Muscle layer of duodenum (tissue), 2 donors: ENCODE measurements at regions not wholly inside any gene's neighbourhood (a gene's known extent, or its start where the extent isn't known, plus 50 kb on each side); places are given as distances from the start of the nearest gene placed in this dataset.
A peak's percentile ranks its signal among the peaks of the same experiment; 100 is the strongest.

Source experiments
- H3K27ac ChIP-seq: one replicate; pipeline ENCODE4 v1.7.0; 2013; ENCODE audit warnings: mild to moderate bottlenecking, low read length
- H3K27me3 ChIP-seq: one replicate; pipeline ENCODE4 v1.7.0; 2013; ENCODE audit warnings: low read depth, mild to moderate bottlenecking, control low read depth, low read length
- H3K36me3 ChIP-seq, 2 donors: one replicate each; pipeline ENCODE4 v1.7.0; 2013; ENCODE audit warnings: low read length in 2 of 2, control low read depth in 1 of 2, mild to moderate bottlenecking in 1 of 2; ENCODE audit not compliant: insufficient read depth in 2 of 2, control insufficient read depth in 1 of 2
- H3K4me1 ChIP-seq, 2 donors: one replicate each; pipeline ENCODE4 v1.7.0; 2013; ENCODE audit warnings: low read length in 2 of 2, mild to moderate bottlenecking in 2 of 2, control low read depth in 1 of 2, moderate library complexity in 1 of 2; ENCODE audit not compliant: insufficient read depth in 2 of 2, control insufficient read depth in 1 of 2
- H3K4me3 ChIP-seq, 2 donors: one replicate each; pipeline ENCODE4 v1.7.0; 2013; ENCODE audit warnings: low read length in 2 of 2, low read depth in 1 of 2, mild to moderate bottlenecking in 1 of 2
- H3K9me3 ChIP-seq, 2 donors: one replicate each; pipeline ENCODE4 v1.7.0; 2013; ENCODE audit warnings: low read length in 2 of 2, control low read depth in 1 of 2, mild to moderate bottlenecking in 1 of 2; ENCODE audit not compliant: control insufficient read depth in 1 of 2
- donor health status: healthy.

- H3K4me1 ChIP-seq, result no peaks in the 10 kb centered on the region
- no peaks in the 10 kb centered on the region for H3K27me3 ChIP-seq
- H3K36me3 ChIP-seq, result no peaks in the 10 kb centered on the region
- H3K4me3 ChIP-seq, result no peak overlapping the region
- H3K27ac ChIP-seq, result no peak overlapping the region
- H3K9me3 ChIP-seq, result no peaks in the 10 kb centered on the region
Measured at GRCh38 chr1:228825041-228825440, 89.8 kb downstream of the RHOU start.

- Histone ChIP-seq H3K36me3 (no peaks in the 10 kb centered on the region), H3K4me3 (no peak overlapping the region), H3K9me3 (no peaks in the 10 kb centered on the region), H3K4me1 (peaks cover 0 to 9% of the 10 kb centered on the region in 2 donors), H3K27ac (no peak overlapping the region), H3K27me3 (no peaks in the 10 kb centered on the region)
Measured at GRCh38 chr1:228825840-228826484, 90.7 kb downstream of the RHOU start.

- H3K36me3 ChIP-seq, result no peaks in the 10 kb centered on the region
- no peaks in the 10 kb centered on the region for H3K27me3 ChIP-seq
- peaks cover 0 to 10% of the 10 kb centered on the region in 2 donors for H3K4me1 ChIP-seq
- H3K9me3 ChIP-seq, result no peaks in the 10 kb centered on the region
- no peak overlapping the region for H3K4me3 ChIP-seq
- no peak overlapping the region for H3K27ac ChIP-seq
Measured at GRCh38 chr1:228827019-228827418, 91.7 kb downstream of the RHOU start.

- Histone ChIP-seq H3K4me3 (no peak overlapping the region), H3K27ac (no peak overlapping the region), H3K4me1 (peaks cover 0 to 10% of the 10 kb centered on the region in 2 donors), H3K27me3 (no peaks in the 10 kb centered on the region), H3K9me3 (no peaks in the 10 kb centered on the region), H3K36me3 (no peaks in the 10 kb centered on the region)
Measured at GRCh38 chr1:228828151-228828550, 92.9 kb downstream of the RHOU start.

DNA sequence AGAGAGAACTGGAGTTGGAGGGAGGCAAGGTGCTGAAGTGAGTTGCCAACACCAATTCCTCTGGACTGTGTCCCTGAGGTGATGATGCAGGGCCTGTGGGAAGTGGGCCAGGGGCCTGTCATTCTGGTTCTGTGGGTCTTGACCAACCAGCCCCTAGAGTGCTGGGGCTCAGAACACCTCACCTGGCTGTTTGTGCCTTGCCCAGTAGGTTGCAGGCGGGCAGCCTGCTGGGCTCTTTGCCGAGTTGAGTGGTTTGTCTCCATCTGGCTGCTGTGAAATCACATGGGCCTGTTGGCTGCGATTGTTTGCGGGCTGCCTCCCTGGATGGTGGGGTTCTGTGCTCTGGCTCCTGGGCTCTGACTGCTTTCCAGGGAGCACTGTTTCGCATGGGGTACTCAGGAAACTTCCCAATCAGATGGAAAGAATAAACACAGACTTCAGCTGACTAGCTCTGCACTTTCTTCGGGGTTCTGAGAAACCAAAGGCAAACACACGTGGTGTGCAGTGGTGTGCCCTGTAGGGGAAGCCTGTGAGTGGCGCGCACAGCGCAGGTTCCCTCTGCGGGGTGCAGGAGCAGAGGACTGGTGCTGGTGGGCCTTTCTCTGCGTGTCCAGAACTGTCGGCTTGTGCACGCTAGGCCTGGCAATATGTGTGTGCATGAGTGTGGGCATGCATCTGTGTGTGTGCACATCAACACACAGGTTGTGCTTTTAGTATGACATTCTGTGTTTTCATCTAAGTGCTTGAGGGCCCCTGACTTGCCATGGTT, 95.1 kb downstream of the RHOU start:
- no peaks in the 10 kb centered on the region for H3K27me3 ChIP-seq
- H3K4me3 ChIP-seq, result no peak overlapping the region
- H3K9me3 ChIP-seq, result no peaks in the 10 kb centered on the region
- peaks cover 0 to 16% of the 10 kb centered on the region in 2 donors for H3K4me1 ChIP-seq
- H3K27ac ChIP-seq, result no peak overlapping the region
- H3K36me3 ChIP-seq, result no peaks in the 10 kb centered on the region

DNA sequence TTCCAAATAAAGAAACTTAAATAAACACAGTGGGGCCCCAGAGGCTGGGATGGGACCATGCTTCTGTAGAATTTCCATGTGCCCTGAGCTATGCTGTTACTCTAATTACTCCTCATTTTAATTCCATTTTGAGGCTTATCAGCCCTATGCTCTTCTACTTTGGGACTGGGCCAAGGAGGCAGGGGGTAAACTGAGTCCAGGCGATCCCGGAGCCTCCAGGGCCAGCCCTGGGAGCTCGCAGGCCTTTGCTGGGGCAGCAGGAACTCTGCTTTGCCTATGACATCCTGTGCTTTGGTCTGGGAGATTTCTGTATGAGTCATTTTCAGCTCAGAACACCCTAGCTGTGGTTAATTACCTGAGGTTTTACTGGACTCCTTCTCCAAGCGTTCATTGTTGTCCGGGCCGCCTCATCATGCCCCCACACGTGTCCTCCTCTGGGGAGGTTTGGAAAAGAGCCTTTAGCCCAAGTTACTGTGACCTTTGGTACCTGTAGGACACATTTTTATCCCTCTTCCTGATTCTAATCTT, 95.7 kb downstream of the RHOU start:
- Histone ChIP-seq H3K36me3 (no peaks in the 10 kb centered on the region), H3K4me3 (no peak overlapping the region), H3K9me3 (no peaks in the 10 kb centered on the region), H3K27ac (no peak overlapping the region), H3K4me1 (peaks cover 0 to 16% of the 10 kb centered on the region in 2 donors), H3K27me3 (no peaks in the 10 kb centered on the region)

DNA sequence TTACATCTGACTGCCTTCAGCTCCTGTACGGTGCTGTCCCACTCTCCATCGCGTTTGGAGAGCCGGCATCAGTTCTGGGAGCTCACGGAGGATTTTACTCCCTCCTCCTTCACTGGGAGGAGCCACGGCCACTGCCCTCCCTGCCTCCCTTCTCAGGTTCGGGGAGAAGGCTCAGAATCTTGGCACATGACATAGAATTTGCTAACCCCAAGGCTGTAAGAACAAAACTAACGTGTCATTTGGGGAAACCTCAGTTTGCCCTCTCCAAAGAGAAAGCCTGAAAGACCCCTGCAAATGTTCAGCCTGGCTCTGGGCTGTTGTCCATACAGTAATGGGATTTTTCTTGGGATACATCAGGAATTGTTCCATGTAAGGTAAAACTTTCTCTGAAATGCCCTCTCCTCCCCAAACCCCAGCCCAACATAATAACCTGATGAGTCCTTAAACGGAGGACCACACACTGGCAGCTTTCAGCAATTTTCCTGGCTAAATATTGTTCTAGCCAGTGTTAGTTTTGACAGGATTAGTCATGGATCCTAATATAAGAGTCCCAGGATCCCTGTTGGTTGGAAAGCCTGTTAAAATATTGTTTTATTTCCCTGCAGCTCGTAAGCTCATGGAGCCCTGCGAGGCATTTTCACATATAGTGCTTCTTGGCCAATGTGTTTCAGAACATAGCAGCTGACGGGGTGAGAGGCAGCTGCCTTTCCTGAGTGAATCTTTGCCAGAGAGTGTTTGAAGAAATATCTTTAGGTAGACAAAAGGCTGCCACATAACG, 98.8 kb downstream of the RHOU start:
- Histone ChIP-seq H3K27ac (no peak overlapping the region), H3K36me3 (no peaks in the 10 kb centered on the region), H3K4me1 (peaks cover 13 to 29% of the 10 kb centered on the region in 2 donors), H3K9me3 (no peaks in the 10 kb centered on the region), H3K27me3 (no peaks in the 10 kb centered on the region), H3K4me3 (no peak overlapping the region)

GRCh38 chr1:228835456-228835855, 100.2 kb downstream of the RHOU start:
- Histone ChIP-seq H3K4me1 (peaks cover 13 to 25% of the 10 kb centered on the region in 2 donors), H3K36me3 (no peaks in the 10 kb centered on the region)

DNA sequence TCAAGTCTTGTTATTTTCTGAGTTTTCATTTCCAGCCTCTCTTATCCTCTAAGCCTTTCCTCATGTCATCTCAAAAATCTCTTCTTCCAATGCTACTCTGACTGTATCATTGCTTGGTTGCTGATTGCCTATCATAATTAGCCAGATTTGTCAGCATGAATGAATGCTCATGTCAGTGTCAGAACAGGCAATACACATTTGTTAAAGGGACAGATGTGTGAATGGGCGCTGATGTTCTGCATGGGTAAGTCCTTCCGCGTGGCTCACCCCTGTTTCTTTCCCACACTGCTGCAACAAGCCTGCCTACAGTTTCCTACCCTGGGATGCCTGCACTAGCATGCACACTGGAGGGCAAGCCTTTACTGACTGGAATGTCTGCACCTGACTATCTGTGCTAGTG, 100.6 kb downstream of the RHOU start:
- H3K9me3 ChIP-seq, result no peaks in the 10 kb centered on the region
- no peak overlapping the region for H3K4me3 ChIP-seq
- H3K36me3 ChIP-seq, result no peaks in the 10 kb centered on the region
- H3K4me1 ChIP-seq, result peaks cover 13 to 21% of the 10 kb centered on the region in 2 donors
- H3K27me3 ChIP-seq, result no peaks in the 10 kb centered on the region
- peak overlapping the region; percentile 62 for H3K27ac ChIP-seq

More at GRCh38 chr1:228835456-228835855, 100.2 kb downstream of the RHOU start:
- Histone ChIP-seq H3K27ac (no peak overlapping the region), H3K27me3 (no peaks in the 10 kb centered on the region), H3K4me3 (no peak overlapping the region), H3K9me3 (no peaks in the 10 kb centered on the region)

- no peaks in the 10 kb centered on the region for H3K9me3 ChIP-seq
- no peak overlapping the region for H3K4me3 ChIP-seq
- H3K4me1 ChIP-seq, result peaks cover 13 to 19% of the 10 kb centered on the region in 2 donors
- peak overlapping the region; percentile 62 for H3K27ac ChIP-seq
- no peaks in the 10 kb centered on the region for H3K27me3 ChIP-seq
- H3K36me3 ChIP-seq, result no peaks in the 10 kb centered on the region
Measured at GRCh38 chr1:228836427-228836826, 101.1 kb downstream of the RHOU start.

DNA sequence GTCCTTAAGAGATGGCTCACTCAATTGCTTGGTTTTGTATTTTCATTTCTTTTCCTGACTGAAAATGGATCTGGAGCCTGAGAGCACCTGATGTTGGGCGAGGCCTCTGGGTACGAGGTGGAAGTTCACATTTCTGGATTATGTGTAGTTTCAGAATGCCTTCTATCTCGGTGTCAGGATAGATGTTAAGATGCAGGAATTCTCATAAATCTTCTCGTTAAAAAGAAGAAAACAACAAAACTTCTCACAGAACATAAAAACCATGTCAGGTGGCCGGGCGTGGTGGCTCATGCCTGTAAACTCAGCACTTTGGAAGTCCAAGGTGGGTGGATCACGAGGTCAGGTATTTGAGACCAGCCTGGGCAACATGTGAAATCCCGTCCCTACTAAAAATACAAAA, 101.8 kb downstream of the RHOU start:
- no peak overlapping the region for H3K4me3 ChIP-seq
- H3K27me3 ChIP-seq, result no peaks in the 10 kb centered on the region
- H3K27ac ChIP-seq, result peak overlapping the region; percentile 88
- peaks cover 13 to 19% of the 10 kb centered on the region in 2 donors for H3K4me1 ChIP-seq
- no peaks in the 10 kb centered on the region for H3K36me3 ChIP-seq
- no peaks in the 10 kb centered on the region for H3K9me3 ChIP-seq
